Fibroblast of pulmonary artery (primary cell): ENCODE measurements at regions not wholly inside any gene's neighbourhood (a gene's known extent, or its start where the extent isn't known, plus 50 kb on each side); places are given as distances from the start of the nearest gene placed in this dataset.
"Not testable (repeated sequence)": the region's sequence is repeated elsewhere in the genome, so short reads cannot be mapped to it uniquely, and the experiment has no call there.

Source experiments
- DNase-seq: peaks from one replicate; pipeline ENCODE4 v3.0.0-alpha.2; 2010; ENCODE audit warnings: low read depth
- H3K4me3 ChIP-seq: replicated peaks from 2 replicates; pipeline ENCODE4 v1.5.1; 2011; ENCODE audit warnings: low read depth, mild to moderate bottlenecking, control low read depth, low read length, moderate library complexity
- TF ChIP-seq, protein P1 (sequence below): IDR thresholded peaks from 2 replicates; pipeline ENCODE4 v1.5.1; 2011; ENCODE audit warnings: mild to moderate bottlenecking, control low read depth, low read length, inconsistent platforms; ENCODE audit errors: missing control alignments

DNA sequence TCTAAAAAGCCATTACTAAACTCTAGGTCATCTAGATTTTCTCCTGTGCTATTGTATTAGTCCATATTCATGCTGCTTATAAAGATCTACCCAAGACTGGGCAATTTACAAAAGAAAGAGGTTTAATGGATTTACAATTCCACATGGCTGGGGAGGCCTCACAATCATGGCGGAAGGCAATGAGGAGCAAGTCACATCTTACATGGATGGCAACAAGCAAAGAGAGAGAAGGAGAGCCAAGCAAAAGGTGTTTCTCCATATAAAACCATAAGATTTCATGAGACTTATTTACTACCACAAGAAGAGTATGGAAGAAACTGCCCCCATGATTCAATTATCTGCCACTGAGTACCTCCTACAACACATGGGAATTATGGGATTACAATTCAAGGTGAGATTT, 69.6 kb upstream of the CCDC6 start:
- not testable (repeated sequence) for DNase-seq, H3K4me3 ChIP-seq

DNA sequence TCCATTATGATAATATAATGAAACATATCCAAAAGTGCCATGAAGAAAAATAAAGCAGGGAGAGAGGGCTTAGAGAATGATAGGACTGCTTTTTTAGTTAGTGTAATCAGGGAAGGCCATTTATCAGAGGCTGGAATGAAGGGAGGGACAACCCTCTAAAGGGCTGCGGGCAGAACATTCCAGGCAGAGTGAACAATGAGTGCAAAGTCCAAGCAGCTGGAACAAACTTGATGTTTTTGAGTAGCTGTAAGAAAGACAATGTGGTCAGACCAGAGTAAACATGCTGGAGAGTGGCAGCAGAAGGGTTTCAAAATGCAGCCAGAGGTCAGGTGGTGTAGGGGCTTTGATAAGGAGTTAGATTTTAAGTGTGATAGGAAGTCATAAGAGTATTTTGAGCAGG, 65.6 kb upstream of the CCDC6 start:
- TF ChIP-seq, protein P1, sequence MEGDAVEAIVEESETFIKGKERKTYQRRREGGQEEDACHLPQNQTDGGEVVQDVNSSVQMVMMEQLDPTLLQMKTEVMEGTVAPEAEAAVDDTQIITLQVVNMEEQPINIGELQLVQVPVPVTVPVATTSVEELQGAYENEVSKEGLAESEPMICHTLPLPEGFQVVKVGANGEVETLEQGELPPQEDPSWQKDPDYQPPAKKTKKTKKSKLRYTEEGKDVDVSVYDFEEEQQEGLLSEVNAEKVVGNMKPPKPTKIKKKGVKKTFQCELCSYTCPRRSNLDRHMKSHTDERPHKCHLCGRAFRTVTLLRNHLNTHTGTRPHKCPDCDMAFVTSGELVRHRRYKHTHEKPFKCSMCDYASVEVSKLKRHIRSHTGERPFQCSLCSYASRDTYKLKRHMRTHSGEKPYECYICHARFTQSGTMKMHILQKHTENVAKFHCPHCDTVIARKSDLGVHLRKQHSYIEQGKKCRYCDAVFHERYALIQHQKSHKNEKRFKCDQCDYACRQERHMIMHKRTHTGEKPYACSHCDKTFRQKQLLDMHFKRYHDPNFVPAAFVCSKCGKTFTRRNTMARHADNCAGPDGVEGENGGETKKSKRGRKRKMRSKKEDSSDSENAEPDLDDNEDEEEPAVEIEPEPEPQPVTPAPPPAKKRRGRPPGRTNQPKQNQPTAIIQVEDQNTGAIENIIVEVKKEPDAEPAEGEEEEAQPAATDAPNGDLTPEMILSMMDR = no peak
- no peak overlapping the region for H3K4me3 ChIP-seq
- DNase-seq = peak; percentile 55

DNA sequence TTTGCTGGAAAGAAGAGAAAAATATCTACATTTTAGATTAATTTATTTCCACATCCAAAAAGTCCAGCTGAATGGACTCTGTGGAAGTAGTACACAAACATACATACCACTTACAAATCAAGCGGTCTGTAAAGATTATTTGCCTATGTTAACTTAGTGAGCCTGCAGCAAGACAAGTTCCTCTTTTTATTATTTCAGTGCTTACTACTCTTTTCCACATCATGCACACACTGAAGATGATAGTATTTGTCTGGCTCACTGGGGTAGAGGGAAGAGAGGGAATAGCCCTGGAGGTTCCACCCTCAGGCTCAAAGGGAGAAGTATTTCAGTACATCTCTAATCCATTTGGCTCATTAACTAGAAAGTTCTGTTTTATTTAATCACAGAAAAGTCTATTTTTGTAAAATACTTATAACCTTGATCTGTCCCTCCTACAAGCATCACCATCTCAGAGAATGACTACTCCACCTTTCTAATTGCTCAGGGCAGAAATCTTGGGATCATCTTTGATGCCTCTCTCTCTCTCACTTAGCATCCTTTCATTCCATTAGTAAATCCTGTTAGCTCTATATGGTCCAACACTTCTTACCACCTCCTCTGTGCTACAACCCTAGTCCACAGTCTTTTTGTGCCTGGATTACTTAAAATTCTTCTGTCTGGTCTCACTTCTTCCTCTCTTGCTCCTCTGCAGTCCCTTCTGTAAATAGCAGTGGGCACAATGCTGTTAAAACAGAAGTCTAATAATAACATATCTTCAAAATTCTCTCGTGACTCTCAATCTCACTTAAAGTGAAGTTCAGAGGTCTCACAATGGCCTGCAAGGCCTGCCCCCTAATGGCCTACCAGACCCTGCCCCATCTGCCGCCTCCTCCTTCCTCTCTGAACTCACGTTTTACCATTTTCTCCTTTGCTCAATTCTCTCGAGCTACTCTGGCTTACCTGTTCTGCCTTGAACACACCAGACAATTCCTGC, 64.3 kb upstream of the CCDC6 start:
- no peak overlapping the region for H3K4me3 ChIP-seq
- TF ChIP-seq, protein P1 = no peak
- no peak for DNase-seq

DNA sequence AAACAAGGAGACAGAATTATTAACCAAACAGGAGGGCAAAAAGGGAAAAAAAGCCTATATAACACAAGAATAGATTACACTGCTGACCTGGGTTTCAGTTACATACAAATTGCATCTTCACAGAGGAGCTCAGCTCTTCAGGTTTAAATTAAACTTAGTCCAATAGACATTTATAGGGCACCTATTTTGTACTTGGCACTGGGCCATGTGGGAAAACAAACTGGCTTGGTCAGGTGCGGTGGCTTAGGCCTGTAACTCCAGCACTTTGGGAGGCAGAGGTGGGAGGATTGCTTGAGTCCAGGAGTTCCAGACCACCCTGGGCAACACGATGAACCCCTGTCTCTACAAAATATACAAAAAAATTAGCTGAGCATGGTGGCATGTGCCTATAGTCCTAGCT, 62.3 kb upstream of the CCDC6 start:
- no peak for DNase-seq
- H3K4me3 ChIP-seq = no peak overlapping the region

DNA sequence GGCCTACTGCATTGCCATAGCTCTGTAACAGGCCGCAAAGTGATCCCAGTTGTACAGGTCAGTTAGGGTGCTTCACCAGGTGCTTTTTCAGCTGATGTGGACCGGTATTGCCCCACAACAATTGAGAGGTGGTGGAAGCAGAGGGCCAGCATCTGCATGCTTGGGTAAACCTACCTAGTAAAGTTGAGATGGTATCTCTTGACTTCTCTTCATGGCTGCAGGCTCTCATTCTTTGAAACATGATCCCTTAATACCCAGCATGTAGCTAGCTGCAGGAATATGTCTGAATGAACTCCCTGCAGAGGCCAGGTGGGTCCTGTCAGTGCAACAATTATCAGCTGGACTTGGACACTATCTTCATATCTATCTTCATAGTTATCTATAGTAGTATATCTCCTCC, 60.7 kb upstream of the CCDC6 start:
- DNase-seq = no peak
- TF ChIP-seq, protein P1 = no peak
- H3K4me3 ChIP-seq = no peak overlapping the region

More for the DNA sequence above, 62.3 kb upstream of the CCDC6 start:
- TF ChIP-seq, protein P1 = no peak

DNA sequence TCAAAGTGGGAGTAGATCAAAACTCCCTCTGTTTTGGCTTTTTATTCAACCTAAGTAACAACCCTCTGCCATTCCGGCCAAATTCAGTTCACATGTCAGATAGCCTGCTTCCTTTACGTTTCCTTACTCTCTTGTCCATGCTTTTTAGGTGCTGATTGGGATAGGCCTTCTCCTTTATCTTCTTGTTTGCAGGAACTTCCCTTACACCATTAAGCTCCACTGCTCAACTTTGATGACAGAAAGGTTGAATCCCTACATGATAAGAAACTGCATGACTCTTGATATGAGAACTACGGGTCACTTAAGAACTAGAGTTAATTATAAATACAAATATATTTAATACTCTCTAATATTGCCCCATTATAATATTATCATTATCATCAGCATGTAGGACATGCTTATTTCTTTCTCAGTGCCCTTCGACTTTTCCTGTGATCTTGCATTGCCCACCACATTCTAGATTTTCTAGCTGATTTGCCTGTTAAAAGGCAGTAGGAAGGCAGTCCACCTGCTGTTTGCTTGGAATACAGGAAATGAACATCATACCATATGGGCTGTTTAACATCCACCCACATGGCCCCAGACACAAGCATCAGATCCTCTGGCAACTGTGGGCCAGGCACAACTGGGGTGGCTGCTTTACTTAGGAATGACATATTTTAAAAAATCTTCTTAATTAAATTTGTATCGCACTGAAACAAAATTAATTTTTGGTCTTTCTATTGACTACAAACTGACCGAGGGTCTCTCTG, 59.7 kb upstream of the CCDC6 start:
- no peak overlapping the region for H3K4me3 ChIP-seq
- TF ChIP-seq, protein P1 = no peak
- no peak for DNase-seq

DNA sequence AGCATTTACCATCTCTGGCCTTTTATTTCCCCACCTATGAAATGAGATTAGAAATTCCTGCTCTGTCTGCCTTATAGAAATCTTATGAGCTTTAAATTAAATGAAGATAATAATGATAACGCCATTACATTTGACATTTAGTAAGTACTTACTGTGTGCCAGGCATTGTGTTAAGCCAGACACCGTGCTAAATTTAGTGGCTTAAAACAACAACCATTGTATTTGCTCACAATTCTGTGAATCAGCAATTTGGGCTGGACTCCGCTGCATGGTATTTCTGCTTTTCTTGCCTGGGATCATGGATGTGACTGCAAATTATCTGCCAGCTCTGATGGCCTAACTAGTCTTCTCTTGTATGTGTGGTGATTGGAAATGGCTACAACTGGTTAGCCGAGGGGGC, 56.4 kb upstream of the CCDC6 start:
- TF ChIP-seq, protein P1 = no peak
- no peak for DNase-seq
- H3K4me3 ChIP-seq = no peak overlapping the region
